Activated CD4-positive, alpha-beta T cell treated with anti-CD3 and anti-CD28 coated beads for 36 hours (primary cell): ENCODE measurements at regions not wholly inside any gene's neighbourhood (a gene's known extent, or its start where the extent isn't known, plus 50 kb on each side); places are given as distances from the start of the nearest gene placed in this dataset.

ENCODE experiments used
- ATAC-seq: fragments of 200-7000 bp; cut with Tn5 transposase; one replicate; pipeline ENCODE4 v1.10.0; 2021; ENCODE audit warnings: mild to moderate bottlenecking, moderate library complexity
- CTCF ChIA-PET: fragments of 350-600 bp; sonication (Branson Sonifier 250); formaldehyde crosslinking; loops from one replicate; lab custom pipeline; 2021; ENCODE audit warnings: antibody characterized with exemption; lab: Charles Lee
- POLR2A ChIA-PET: fragments of 350-600 bp; sonication (Branson Sonifier 250); formaldehyde crosslinking; loops from one replicate; lab custom pipeline; 2021; ENCODE audit warnings: antibody characterized with exemption, inconsistent platforms; lab: Charles Lee
- DNase-seq: peaks from one replicate; pipeline ENCODE4 v3.0.0-alpha.2; 2020
- H3K27ac Mint-ChIP-seq: one replicate; pipeline ENCODE4 v1.8.0; 2021; ENCODE audit warnings: mixed read lengths
- H3K27me3 Mint-ChIP-seq: one replicate; pipeline ENCODE4 v1.8.0; 2021; ENCODE audit warnings: mixed read lengths
- H3K36me3 Mint-ChIP-seq: one replicate; pipeline ENCODE4 v1.8.0; 2021; ENCODE audit warnings: low read depth, mixed read lengths
- H3K4me1 Mint-ChIP-seq: one replicate; pipeline ENCODE4 v1.8.0; 2021; ENCODE audit warnings: mixed read lengths
- H3K4me3 Mint-ChIP-seq: one replicate; pipeline ENCODE4 v1.8.0; 2021; ENCODE audit warnings: mild to moderate bottlenecking, moderate library complexity, mixed read lengths
- H3K9me3 Mint-ChIP-seq: one replicate; pipeline ENCODE4 v1.8.0; 2021; ENCODE audit warnings: low read depth, mixed read lengths
- intact Hi-C, 2 experiments: fragments of 100-400 bp; cut with DNase I in 1 of 2; cut with micrococcal nuclease in 1 of 2; formaldehyde crosslinking; loops; one replicate each; pipeline versions ENCODE4 v1.14.2 to v1.15.1; 2022 to 2024; cut with DNase I, micrococcal nuclease

DNA sequence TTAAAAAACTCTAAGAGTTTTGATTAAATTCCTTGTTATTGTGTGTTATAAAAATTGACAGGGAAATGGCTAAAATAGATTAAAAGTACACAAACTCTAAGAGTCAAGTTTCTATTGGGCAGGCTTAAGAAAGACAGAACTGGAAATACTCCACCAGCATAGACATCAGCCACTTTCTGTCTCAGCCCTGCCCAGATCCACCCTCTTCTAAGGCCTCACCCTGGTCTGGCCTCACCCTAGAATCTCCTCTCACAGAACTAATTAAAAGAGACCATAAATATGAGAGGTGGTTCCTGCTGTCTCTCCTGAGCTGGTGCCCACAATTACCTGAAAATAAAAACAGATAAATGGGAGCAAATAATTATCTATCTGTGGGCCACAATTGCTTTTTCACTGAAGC, 1951.0 kb downstream of the TP53TG3F start:
- H3K36me3 Mint-ChIP-seq: no peaks in the 10 kb centered on the region
- POLR2A ChIA-PET: no interaction called here
- DNase-seq (no peak), ATAC-seq (no peak)
- H3K4me3 Mint-ChIP-seq: no peak overlapping the region
- CTCF ChIA-PET: interaction anchor here (0.6 kb wide), 1 partner anchor 23 kb away, joined by 3 read pairs; no protein-coding TSS in a partner anchor
- no peak overlapping the region for H3K27ac Mint-ChIP-seq
- no peaks in the 10 kb centered on the region for H3K27me3 Mint-ChIP-seq
- no peaks in the 10 kb centered on the region for H3K4me1 Mint-ChIP-seq
- peaks cover 27% of the 10 kb centered on the region for H3K9me3 Mint-ChIP-seq
- intact Hi-C loops: no loop called here

DNA sequence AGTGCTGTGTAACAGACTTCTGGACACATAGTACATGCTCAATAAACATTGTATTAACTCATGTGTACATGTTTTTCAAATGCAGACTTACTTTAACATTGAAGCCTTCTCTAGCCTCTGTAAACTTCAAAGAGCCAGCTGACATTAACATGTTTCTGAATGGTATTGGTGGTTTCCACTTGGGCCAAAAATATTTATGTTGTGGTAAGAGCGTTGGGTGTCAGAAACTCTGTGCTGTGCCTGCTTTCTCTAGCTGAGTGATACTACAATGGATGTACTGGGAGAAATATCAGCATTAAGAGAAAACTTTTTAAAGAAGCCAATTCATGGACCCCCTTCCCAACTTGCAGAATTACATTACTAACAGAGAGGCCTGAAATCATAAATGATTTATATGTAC, 1951.7 kb downstream of the TP53TG3F start:
- no peak overlapping the region for H3K4me3 Mint-ChIP-seq
- H3K4me1 Mint-ChIP-seq: no peaks in the 10 kb centered on the region
- ATAC-seq (no peak), DNase-seq (no peak)
- ChIA-PET CTCF (interaction anchor here (0.6 kb wide), 1 partner anchor 24 kb away, joined by 3 read pairs; no protein-coding TSS in a partner anchor), POLR2A (no interaction called here)
- peaks cover 29% of the 10 kb centered on the region for H3K9me3 Mint-ChIP-seq
- H3K36me3 Mint-ChIP-seq: no peaks in the 10 kb centered on the region
- H3K27ac Mint-ChIP-seq: no peak overlapping the region
- H3K27me3 Mint-ChIP-seq: no peaks in the 10 kb centered on the region
- intact Hi-C loops: no loop called here

DNA sequence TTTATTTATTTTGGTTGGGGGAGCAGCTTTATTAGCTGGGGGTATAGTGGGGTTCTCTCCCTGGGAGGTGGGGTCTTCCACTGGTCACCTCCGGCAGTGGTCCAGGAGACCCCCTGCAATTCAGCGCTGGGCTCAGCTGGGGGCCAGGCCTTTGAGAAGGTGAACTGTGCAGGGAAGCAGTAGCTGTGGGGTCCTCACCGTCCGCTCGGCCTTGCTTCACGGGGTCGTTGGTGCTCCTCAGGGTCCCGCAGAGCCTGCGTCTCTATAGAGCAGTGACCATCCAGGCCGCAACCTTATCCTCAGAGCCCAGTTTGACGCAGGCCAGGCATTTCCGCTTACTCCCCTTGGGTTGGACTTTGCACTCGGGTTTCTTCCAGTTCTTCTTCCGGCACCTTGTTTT, 1954.7 kb downstream of the TP53TG3F start:
- Mint-ChIP-seq H3K4me1 (no peaks in the 10 kb centered on the region), H3K9me3 (peaks cover 25% of the 10 kb centered on the region), H3K27ac (no peak overlapping the region), H3K36me3 (no peaks in the 10 kb centered on the region), H3K27me3 (no peaks in the 10 kb centered on the region), H3K4me3 (no peak overlapping the region)
- intact Hi-C loops: no loop called here
- no peak for DNase-seq
- ATAC-seq: no peak
- POLR2A ChIA-PET: no interaction called here
- CTCF ChIA-PET: no interaction called here

DNA sequence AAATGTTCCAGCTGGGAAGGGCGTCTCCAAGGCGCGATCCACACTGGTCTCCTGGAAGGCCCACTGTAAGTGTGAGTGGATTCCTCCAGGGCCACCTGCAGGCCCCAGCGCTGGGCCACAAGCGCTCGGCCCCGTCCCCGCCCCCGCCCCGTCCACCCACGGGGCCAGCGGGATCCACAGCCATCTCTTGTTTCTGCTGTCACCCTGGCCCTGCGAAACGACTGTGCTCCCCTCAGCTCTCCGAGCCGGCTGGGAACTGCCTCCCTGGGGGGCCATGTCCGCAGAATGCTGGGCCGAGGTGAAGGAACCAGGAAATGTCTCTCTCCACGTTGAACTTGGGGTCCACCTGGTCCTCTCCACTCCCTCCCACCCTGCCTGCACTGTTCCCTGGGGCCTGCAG, 1955.2 kb downstream of the TP53TG3F start:
- no peaks in the 10 kb centered on the region for H3K36me3 Mint-ChIP-seq
- no peaks in the 10 kb centered on the region for H3K4me1 Mint-ChIP-seq
- no peaks in the 10 kb centered on the region for H3K27me3 Mint-ChIP-seq
- DNase-seq (no peak), ATAC-seq (no peak)
- no peak overlapping the region for H3K27ac Mint-ChIP-seq
- H3K4me3 Mint-ChIP-seq: no peak overlapping the region
- H3K9me3 Mint-ChIP-seq: peaks cover 26% of the 10 kb centered on the region
- POLR2A ChIA-PET: no interaction called here
- CTCF ChIA-PET: no interaction called here
- intact Hi-C loops: no loop called here

DNA sequence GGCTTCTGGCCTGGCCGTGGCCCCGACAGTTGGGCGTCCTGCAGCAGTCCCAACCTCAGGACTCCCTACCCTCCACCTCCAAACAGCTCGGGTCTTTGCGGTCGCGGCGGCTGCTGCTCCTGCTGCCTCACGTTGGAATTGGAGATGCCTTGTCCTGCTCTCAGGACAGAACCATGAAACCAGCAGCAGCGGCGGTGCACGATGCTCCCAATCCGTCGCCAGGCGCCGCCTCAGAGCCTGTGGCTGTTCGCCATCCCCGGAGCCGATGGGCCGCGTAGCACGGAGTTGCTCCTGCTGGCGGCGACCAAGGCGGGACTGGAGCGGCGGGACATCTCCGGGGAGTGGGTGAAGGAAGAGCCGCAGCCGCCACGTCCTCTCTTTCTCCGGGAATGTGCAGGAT, 1965.9 kb downstream of the TP53TG3F start:
- ATAC-seq (no peak), DNase-seq (no peak)
- no peaks in the 10 kb centered on the region for H3K4me1 Mint-ChIP-seq
- H3K27me3 Mint-ChIP-seq: no peaks in the 10 kb centered on the region
- H3K4me3 Mint-ChIP-seq: no peak overlapping the region
- H3K9me3 Mint-ChIP-seq: peaks cover 20% of the 10 kb centered on the region
- CTCF ChIA-PET: no interaction called here
- POLR2A ChIA-PET: no interaction called here
- no peaks in the 10 kb centered on the region for H3K36me3 Mint-ChIP-seq
- H3K27ac Mint-ChIP-seq: no peak overlapping the region
- intact Hi-C loops: no loop called here

DNA sequence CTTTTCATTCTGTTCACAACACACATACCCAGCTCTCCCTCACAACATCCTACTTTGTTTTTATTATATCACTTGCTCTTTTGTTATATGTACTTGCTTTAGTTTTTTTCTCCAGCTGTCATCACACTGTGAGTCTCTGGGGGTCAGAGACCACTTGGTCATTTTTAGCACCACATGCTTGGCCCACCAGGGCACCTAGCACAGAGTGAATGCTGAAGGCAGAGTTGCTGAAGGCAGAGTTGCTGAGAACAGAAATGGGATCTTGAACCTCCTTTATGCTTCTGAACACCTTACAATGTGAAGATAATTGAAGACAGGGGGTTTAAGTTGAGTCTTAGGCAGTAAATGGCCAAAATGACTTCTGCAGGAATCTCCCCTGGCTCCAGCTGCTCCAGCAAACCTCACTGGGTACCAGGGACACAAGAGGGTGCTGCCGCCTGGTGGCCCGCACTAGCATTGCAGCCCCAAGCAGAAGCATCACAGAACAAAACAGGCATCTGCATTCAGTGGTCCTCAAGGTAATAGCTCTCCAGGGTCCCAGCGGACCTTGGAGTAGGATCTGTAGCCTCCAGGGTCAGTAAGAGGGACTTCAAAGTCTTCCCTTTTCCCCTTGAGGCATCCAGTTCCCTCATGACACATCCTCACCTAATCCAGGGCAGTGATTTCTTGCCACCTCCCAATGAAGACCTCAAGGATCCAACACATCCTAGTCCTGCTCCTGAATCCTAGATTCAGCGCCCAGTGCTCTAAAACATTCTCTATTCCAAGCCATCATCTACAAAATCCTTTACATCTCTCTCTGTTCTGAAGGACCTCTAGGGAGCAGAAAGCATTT, 1972.6 kb downstream of the TP53TG3F start:
- intact Hi-C loops: no loop called here
- Mint-ChIP-seq H3K9me3 (peaks cover 12% of the 10 kb centered on the region), H3K27me3 (no peaks in the 10 kb centered on the region), H3K4me1 (no peaks in the 10 kb centered on the region), H3K27ac (no peak overlapping the region), H3K36me3 (no peaks in the 10 kb centered on the region), H3K4me3 (no peak overlapping the region)
- DNase-seq: peak; percentile 47
- CTCF ChIA-PET: interaction anchor here (0.8 to 1.3 kb wide), 2 partner anchors 11 to 43 kb away, joined by 3 read pairs; no protein-coding TSS in a partner anchor
- POLR2A ChIA-PET: no interaction called here
- no peak for ATAC-seq

DNA sequence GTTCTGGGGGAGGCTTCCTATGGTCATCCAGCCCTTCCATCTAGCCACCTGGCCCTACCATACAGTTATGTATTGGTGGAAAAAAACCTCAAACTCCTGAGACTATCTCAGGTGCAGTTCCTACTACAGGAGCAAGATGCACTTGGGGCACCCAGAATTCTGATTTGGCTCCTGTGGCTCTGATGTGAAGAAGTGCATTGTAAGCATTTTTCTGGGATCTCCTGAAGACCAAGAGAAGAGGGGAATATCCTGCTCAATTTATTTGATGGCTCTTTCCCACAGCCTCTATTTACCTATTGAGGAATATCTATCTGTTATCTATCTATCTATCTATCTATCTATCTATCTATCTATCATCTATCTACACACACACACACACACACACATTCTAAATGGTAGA, 1981.5 kb downstream of the TP53TG3F start:
- Mint-ChIP-seq H3K27ac (no peak overlapping the region), H3K9me3 (peaks cover 18% of the 10 kb centered on the region), H3K36me3 (no peaks in the 10 kb centered on the region), H3K4me1 (no peaks in the 10 kb centered on the region), H3K4me3 (no peak overlapping the region), H3K27me3 (no peaks in the 10 kb centered on the region)
- intact Hi-C loops: no loop called here
- no peak for ATAC-seq
- POLR2A ChIA-PET: no interaction called here
- DNase-seq: no peak
- CTCF ChIA-PET: no interaction called here

DNA sequence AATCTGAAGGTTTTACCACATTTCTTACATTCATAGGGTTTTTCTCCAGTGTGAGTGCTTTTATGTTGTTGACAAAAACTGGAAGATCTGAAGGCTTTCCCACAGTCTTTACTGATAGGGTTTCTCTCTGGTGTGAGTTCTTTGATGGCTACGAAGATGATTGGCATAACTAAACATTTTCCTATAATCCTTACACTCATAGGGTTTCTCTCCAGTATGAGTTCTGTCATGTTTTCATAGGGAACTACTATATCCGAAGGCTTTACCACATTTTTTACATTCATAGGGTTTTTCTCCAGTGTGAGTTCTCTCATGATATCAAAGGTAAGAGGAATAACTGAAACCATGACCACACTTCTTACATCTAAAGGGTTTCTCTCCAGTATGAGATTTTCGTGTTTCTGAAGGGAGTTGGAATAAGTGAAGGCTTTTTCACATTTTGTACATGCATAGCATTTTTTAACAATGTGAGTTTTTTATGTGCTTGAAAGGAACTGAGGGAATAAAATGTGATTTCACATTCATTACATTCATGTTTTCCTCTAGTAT, 1987.7 kb downstream of the TP53TG3F start:
- Mint-ChIP-seq H3K4me3 (no peak overlapping the region), H3K36me3 (peaks cover 2% of the 10 kb centered on the region), H3K27ac (no peak overlapping the region), H3K4me1 (no peaks in the 10 kb centered on the region), H3K27me3 (no peaks in the 10 kb centered on the region), H3K9me3 (peaks cover 44% of the 10 kb centered on the region)
- ChIA-PET POLR2A (no interaction called here), CTCF (no interaction called here)
- intact Hi-C loops: no loop called here
- no peak for DNase-seq
- ATAC-seq: no peak

DNA sequence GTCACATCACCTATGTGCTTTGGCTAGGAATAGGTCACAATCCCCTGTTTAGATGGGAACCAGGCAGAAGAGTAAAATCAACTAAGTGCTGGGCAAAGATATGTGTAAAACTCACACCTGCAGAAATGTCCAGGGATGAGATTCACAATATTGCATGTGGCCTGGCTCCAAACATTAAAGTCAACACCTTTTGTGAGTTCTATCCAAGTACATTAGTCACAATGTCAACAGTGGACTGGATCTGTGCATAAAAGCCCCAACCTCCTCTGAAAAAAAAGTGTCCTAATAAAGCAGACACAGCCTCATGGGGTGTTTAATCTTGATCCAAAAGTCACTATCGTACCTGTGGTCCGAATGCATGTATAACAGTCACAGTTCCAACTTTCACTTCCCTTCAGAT, 1990.3 kb downstream of the TP53TG3F start:
- H3K36me3 Mint-ChIP-seq: peaks cover 2% of the 10 kb centered on the region
- ATAC-seq (no peak), DNase-seq (no peak)
- intact Hi-C loops: no loop called here
- ChIA-PET POLR2A (no interaction called here), CTCF (interaction anchor here (0.6 kb wide), 1 partner anchor 258 kb away, joined by 3 read pairs; no protein-coding TSS in a partner anchor)
- no peaks in the 10 kb centered on the region for H3K27me3 Mint-ChIP-seq
- H3K27ac Mint-ChIP-seq: no peak overlapping the region
- H3K9me3 Mint-ChIP-seq: peaks cover 44% of the 10 kb centered on the region
- H3K4me3 Mint-ChIP-seq: no peak overlapping the region
- H3K4me1 Mint-ChIP-seq: no peaks in the 10 kb centered on the region

DNA sequence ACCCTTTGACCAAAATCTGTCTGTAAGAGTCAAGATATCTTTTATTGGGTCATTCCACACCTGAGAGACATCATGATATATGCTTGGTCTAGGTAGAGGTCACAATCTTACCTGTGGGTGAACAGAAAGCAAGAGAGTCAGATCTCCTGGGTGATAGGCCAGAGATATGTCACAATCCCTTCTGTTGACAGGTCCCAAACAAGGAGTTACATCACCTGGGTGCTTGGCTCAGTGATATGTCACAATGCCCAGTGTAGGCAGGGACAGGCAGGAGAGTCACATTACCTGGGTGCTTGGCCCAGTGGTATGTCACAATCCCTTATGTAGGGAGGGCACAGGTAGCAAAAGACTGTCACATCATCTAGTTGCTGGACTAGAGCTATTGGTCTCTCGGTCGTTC, 1991.2 kb downstream of the TP53TG3F start:
- Mint-ChIP-seq H3K36me3 (peaks cover 2% of the 10 kb centered on the region), H3K9me3 (peaks cover 41% of the 10 kb centered on the region), H3K27me3 (no peaks in the 10 kb centered on the region), H3K27ac (no peak overlapping the region), H3K4me1 (no peaks in the 10 kb centered on the region), H3K4me3 (no peak overlapping the region)
- CTCF ChIA-PET: no interaction called here
- no peak for DNase-seq
- intact Hi-C loops: no loop called here
- ATAC-seq: no peak
- POLR2A ChIA-PET: no interaction called here

DNA sequence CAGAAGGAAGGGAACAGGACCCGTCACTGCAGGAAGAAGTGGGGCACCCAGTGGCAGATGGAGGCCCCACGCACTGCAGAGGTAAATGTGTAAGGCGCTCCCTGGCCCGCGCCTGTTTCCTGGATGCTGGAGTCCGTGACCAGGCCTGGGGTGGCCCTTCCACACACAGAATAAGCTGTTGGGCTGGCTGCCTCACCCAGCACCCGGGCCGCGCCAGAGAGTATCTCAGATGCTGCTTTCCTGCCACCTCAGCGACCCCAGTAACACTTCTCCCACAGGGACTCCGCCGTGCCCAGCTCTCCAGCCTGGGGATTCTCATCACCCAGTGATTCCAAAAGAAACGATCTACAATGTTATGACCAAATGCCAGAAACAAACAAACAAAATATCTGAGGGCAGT, 1993.1 kb downstream of the TP53TG3F start:
- DNase-seq: no peak
- no peak for ATAC-seq
- ChIA-PET CTCF (no interaction called here), POLR2A (no interaction called here)
- Mint-ChIP-seq H3K27me3 (no peaks in the 10 kb centered on the region), H3K36me3 (peaks cover 2% of the 10 kb centered on the region), H3K4me3 (no peak overlapping the region), H3K4me1 (no peaks in the 10 kb centered on the region), H3K27ac (no peak overlapping the region), H3K9me3 (peaks cover 36% of the 10 kb centered on the region)
- intact Hi-C loops: no loop called here

DNA sequence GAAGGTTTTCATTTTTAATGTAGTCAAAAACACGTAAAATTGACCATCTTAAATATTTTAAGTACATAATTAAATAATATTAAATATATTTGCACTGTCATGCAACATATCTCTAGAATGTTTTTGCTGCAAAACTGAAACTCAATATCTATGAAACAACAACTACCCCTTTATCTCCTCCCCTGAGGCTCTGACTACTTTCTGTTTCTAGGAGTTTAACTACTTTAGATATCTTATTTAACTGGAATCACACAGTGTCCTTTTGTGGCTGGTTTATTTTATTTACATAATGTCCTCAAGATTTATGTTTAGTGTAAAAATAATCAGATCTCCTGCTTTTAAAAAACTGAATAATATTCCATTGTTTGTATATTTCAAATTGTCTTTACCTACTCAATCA, 2003.9 kb downstream of the TP53TG3F start:
- intact Hi-C loops: no loop called here
- peaks cover 14% of the 10 kb centered on the region for H3K9me3 Mint-ChIP-seq
- no peaks in the 10 kb centered on the region for H3K4me1 Mint-ChIP-seq

More for the DNA sequence above, 2003.9 kb downstream of the TP53TG3F start:
- CTCF ChIA-PET: no interaction called here
- no peak for ATAC-seq
- POLR2A ChIA-PET: no interaction called here
- H3K36me3 Mint-ChIP-seq: no peaks in the 10 kb centered on the region
- DNase-seq: no peak
- H3K27me3 Mint-ChIP-seq: no peaks in the 10 kb centered on the region
- H3K4me3 Mint-ChIP-seq: no peak overlapping the region
- no peak overlapping the region for H3K27ac Mint-ChIP-seq
